HG02623 (cell line): ENCODE measurements at regions not wholly inside any gene's neighbourhood (a gene's known extent, or its start where the extent isn't known, plus 50 kb on each side); places are given as distances from the start of the nearest gene placed in this dataset.
"Not testable (repeated sequence)": the region's sequence is repeated elsewhere in the genome, so short reads cannot be mapped to it uniquely, and the experiment has no call there.

Experiments used
- ATAC-seq: cut with Tn5 transposase; IDR thresholded peaks from one replicate; pipeline ENCODE4 v1.9.1; 2021; ENCODE audit warnings: moderate library complexity; ENCODE audit not compliant: unreplicated experiment

- no peak for ATAC-seq
Measured at GRCh38 chr2:67567886-67568285, 170.8 kb downstream of the ETAA1 start.

- no peak for ATAC-seq
Measured at GRCh38 chr2:67570611-67571010, 173.5 kb downstream of the ETAA1 start.

GRCh38 chr2:67571785-67572718 lies 174.9 kb downstream of the ETAA1 start:
- ATAC-seq = no peak

- ATAC-seq = no peak
Measured at GRCh38 chr2:67572721-67573435, 175.7 kb downstream of the ETAA1 start.

GRCh38 chr2:67574230-67574629 lies 177.1 kb downstream of the ETAA1 start:
- ATAC-seq = no peak

GRCh38 chr2:67576226-67576625 lies 179.1 kb downstream of the ETAA1 start:
- no peak for ATAC-seq

- no peak for ATAC-seq
Measured at GRCh38 chr2:67576991-67577390, 179.9 kb downstream of the ETAA1 start.

GRCh38 chr2:67579216-67579615 lies 182.1 kb downstream of the ETAA1 start:
- ATAC-seq = no peak

GRCh38 chr2:67579806-67580205 lies 182.7 kb downstream of the ETAA1 start:
- ATAC-seq = no peak

GRCh38 chr2:67581751-67582150 lies 184.6 kb downstream of the ETAA1 start:
- ATAC-seq = no peak

GRCh38 chr2:67583185-67583584 lies 186.1 kb downstream of the ETAA1 start:
- ATAC-seq = no peak

- ATAC-seq = no peak
Measured at GRCh38 chr2:67585400-67585799, 188.3 kb downstream of the ETAA1 start.

GRCh38 chr2:67589121-67589520 lies 192.0 kb downstream of the ETAA1 start:
- ATAC-seq = not testable (repeated sequence)

GRCh38 chr2:67594522-67594921 lies 197.4 kb downstream of the ETAA1 start:
- not testable (repeated sequence) for ATAC-seq

GRCh38 chr2:67596871-67597270 lies 199.7 kb downstream of the ETAA1 start:
- ATAC-seq = no peak

- no peak for ATAC-seq
Measured at GRCh38 chr2:67599561-67599960, 202.4 kb downstream of the ETAA1 start.

- no peak for ATAC-seq
Measured at GRCh38 chr2:67600222-67600871, 203.2 kb downstream of the ETAA1 start.

- ATAC-seq = no peak
Measured at GRCh38 chr2:67600946-67601345, 203.8 kb downstream of the ETAA1 start.

- ATAC-seq = no peak
Measured at GRCh38 chr2:67604360-67604759, 207.2 kb downstream of the ETAA1 start.

GRCh38 chr2:67612576-67613042 lies 215.5 kb downstream of the ETAA1 start:
- no peak for ATAC-seq

GRCh38 chr2:67613227-67613626 lies 216.1 kb downstream of the ETAA1 start:
- no peak for ATAC-seq
